GM12875 (cell line): ENCODE measurements at regions not wholly inside any gene's neighbourhood (a gene's known extent, or its start where the extent isn't known, plus 50 kb on each side); places are given as distances from the start of the nearest gene placed in this dataset.

Source experiments
- H3K4me3 ChIP-seq: one replicate; pipeline ENCODE4 v1.5.1; 2011; ENCODE audit warnings: low read depth, low read length, control low read depth
- CTCF ChIP-seq: IDR thresholded peaks from 2 replicates; pipeline ENCODE4 v1.5.1; 2011; ENCODE audit warnings: low read depth, mild to moderate bottlenecking, control low read depth, inconsistent platforms, low read length, moderate library complexity, borderline replicate concordance; ENCODE audit not compliant: insufficient read depth

GRCh38 chr1:82483146-82483545 is 682.4 kb downstream of the ADGRL2 start:
- H3K4me3 ChIP-seq = no peak overlapping the region
- TF ChIP-seq CTCF = no peak

- TF ChIP-seq CTCF = no peak
- H3K4me3 ChIP-seq = no peak overlapping the region
Observed at GRCh38 chr1:82478916-82479315, 678.2 kb downstream of the ADGRL2 start.

- H3K4me3 ChIP-seq = no peak overlapping the region
- no peak for TF ChIP-seq CTCF
Observed at GRCh38 chr1:82472489-82473131, 671.9 kb downstream of the ADGRL2 start.

GRCh38 chr1:82466891-82467290 is 666.2 kb downstream of the ADGRL2 start:
- TF ChIP-seq CTCF = no peak

GRCh38 chr1:82466416-82466815 is 665.7 kb downstream of the ADGRL2 start:
- no peak for TF ChIP-seq CTCF

More at GRCh38 chr1:82466891-82467290, 666.2 kb downstream of the ADGRL2 start:
- H3K4me3 ChIP-seq = no peak overlapping the region

GRCh38 chr1:82465024-82465423 is 664.3 kb downstream of the ADGRL2 start:
- TF ChIP-seq CTCF = no peak
- H3K4me3 ChIP-seq = no peak overlapping the region

More at GRCh38 chr1:82466416-82466815, 665.7 kb downstream of the ADGRL2 start:
- H3K4me3 ChIP-seq = no peak overlapping the region

GRCh38 chr1:82464362-82465001 is 663.7 kb downstream of the ADGRL2 start:
- no peak for TF ChIP-seq CTCF
- H3K4me3 ChIP-seq = no peak overlapping the region
